Stimulated activated effector memory CD8-positive, alpha-beta T cell treated with anti-CD3 and anti-CD28 coated beads, Interleukin-12 subunit alpha, Interleukin-12 subunit beta, amount 100 ng/mL, for 72 hours (primary cell): ENCODE measurements at regions not wholly inside any gene's neighbourhood (a gene's known extent, or its start where the extent isn't known, plus 50 kb on each side); places are given as distances from the start of the nearest gene placed in this dataset.
"Not testable (repeated sequence)": the region's sequence is repeated elsewhere in the genome, so short reads cannot be mapped to it uniquely, and the experiment has no call there.

Experiments used
- ATAC-seq: fragments of 150-1000 bp; cut with Tn5 transposase; 2 replicates; pipeline ENCODE4 v1.10.0; 2021
- DNase-seq, 2 donors: peaks; one replicate each; pipeline ENCODE4 v3.0.0; 2021 to 2022; ENCODE audit warnings: low spot score in 2 of 2
- H3K27ac Mint-ChIP-seq: one replicate; pipeline ENCODE4 v1.8.0; 2022; ENCODE audit warnings: mild to moderate bottlenecking, mixed read lengths
- H3K36me3 Mint-ChIP-seq: one replicate; pipeline ENCODE4 v1.8.0; 2022; ENCODE audit warnings: mild to moderate bottlenecking, mixed read lengths
- H3K4me1 Mint-ChIP-seq: one replicate; pipeline ENCODE4 v1.8.0; 2022; ENCODE audit warnings: mixed read lengths
- H3K4me3 Mint-ChIP-seq: one replicate; pipeline ENCODE4 v1.8.0; 2022; ENCODE audit warnings: mild to moderate bottlenecking, mixed read lengths
- H3K9me3 Mint-ChIP-seq: one replicate; pipeline ENCODE4 v1.8.0; 2022; ENCODE audit warnings: mixed read lengths

DNA sequence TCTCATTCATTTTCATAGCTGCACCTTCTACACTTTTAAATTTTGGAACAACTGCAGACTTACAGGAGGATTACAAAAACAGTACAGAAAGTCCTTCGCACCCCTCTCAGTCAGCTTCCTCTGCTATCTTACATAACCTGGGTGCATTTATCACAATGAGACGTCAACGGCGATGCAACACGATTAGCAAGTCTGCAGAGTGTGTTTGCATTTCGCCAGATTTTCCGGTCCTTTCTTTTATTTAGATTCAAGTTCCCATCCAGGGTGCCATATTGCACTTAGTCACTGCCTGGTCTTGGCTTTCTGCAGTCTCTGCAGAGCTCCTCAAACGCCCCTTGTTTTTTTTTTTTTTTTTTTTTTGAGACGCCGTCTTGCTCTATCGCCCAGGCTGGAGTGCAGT is 85.9 kb downstream of the ASMT start:
- H3K9me3 Mint-ChIP-seq = peaks cover 10% of the 10 kb centered on the region
- H3K4me3 Mint-ChIP-seq = no peak overlapping the region
- peak in 1 of 2 donors; percentile 32 for DNase-seq
- no peaks in the 10 kb centered on the region for H3K36me3 Mint-ChIP-seq
- ATAC-seq = no peak
- no peak overlapping the region for H3K27ac Mint-ChIP-seq
- H3K4me1 Mint-ChIP-seq = no peaks in the 10 kb centered on the region

GRCh38 chrX:1701396-1701901 is 86.6 kb downstream of the ASMT start:
- H3K36me3 Mint-ChIP-seq, H3K4me3 Mint-ChIP-seq, H3K4me1 Mint-ChIP-seq, H3K27ac Mint-ChIP-seq, H3K9me3 Mint-ChIP-seq, ATAC-seq: not testable (repeated sequence)
- peak in 1 of 2 donors; percentile 39 for DNase-seq

DNA sequence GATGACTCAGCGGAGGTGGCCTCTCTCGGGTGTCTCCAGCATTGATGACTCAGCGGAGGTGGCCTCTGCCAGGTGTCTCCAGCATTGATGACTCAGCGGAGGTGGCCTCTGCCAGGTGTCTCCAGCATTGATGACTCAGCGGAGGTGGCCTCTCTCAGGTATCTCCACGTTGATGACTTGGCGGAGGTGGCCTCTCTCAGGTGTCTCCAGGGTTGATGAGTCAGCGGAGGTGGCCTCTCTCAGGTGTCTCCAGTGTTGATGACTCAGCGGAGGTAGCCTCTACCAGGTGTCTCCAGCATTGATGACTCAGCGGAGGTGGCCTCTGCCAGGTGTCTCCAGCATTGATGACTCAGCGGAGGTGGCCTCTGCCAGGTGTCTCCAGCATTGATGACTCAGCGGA is 87.3 kb downstream of the ASMT start:
- DNase-seq, H3K9me3 Mint-ChIP-seq, H3K27ac Mint-ChIP-seq, H3K4me1 Mint-ChIP-seq, H3K36me3 Mint-ChIP-seq, H3K4me3 Mint-ChIP-seq, ATAC-seq: not testable (repeated sequence)

GRCh38 chrX:1702557-1702956 is 87.7 kb downstream of the ASMT start:
- ATAC-seq, H3K4me3 Mint-ChIP-seq, H3K27ac Mint-ChIP-seq, H3K36me3 Mint-ChIP-seq, H3K4me1 Mint-ChIP-seq, H3K9me3 Mint-ChIP-seq: not testable (repeated sequence)
- DNase-seq = peak in 1 of 2 donors; percentile 46

GRCh38 chrX:1709277-1709676 is 94.4 kb downstream of the ASMT start:
- H3K4me1 Mint-ChIP-seq, H3K36me3 Mint-ChIP-seq: not testable (repeated sequence)

GRCh38 chrX:1713296-1713695 is 98.4 kb downstream of the ASMT start:
- no peak overlapping the region for H3K4me3 Mint-ChIP-seq
- peaks cover 6% of the 10 kb centered on the region for H3K36me3 Mint-ChIP-seq

More at GRCh38 chrX:1709277-1709676, 94.4 kb downstream of the ASMT start:
- ATAC-seq, H3K27ac Mint-ChIP-seq, H3K4me3 Mint-ChIP-seq, H3K9me3 Mint-ChIP-seq: not testable (repeated sequence)
- peak in 1 of 2 donors; percentile 41 for DNase-seq

DNA sequence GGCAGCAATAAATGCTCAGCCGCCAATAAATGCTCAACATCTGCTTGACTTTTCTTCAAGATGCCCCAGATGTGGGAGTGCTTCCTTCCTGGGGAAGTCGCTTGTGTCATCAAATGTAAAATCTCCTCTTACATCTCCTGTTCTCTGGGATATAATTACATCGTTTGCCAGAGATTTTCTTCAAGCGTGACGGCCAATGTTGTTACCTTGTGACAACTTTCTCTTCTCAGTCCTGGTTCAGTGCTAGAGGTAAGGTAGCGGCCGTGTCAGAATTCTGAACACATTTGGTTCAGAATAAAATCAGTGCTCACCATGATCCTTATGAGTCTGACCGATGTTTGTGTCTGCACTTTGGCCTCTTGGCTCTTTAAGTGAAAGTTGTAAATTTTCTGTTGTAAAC is 102.5 kb downstream of the ASMT start:
- Mint-ChIP-seq H3K4me3 (no peak overlapping the region), H3K9me3 (no peaks in the 10 kb centered on the region), H3K27ac (no peak overlapping the region), H3K36me3 (no peaks in the 10 kb centered on the region), H3K4me1 (peaks cover 4% of the 10 kb centered on the region)
- ATAC-seq (no peak), DNase-seq (peak in 1 of 2 donors; percentile 34)

More at GRCh38 chrX:1713296-1713695, 98.4 kb downstream of the ASMT start:
- DNase-seq (peak in 1 of 2 donors; percentile 12), ATAC-seq (no peak)
- Mint-ChIP-seq H3K9me3 (no peaks in the 10 kb centered on the region), H3K27ac (no peak overlapping the region), H3K4me1 (peaks cover 8% of the 10 kb centered on the region)

- Mint-ChIP-seq H3K36me3 (no peaks in the 10 kb centered on the region), H3K4me1 (no peaks in the 10 kb centered on the region), H3K4me3 (no peak overlapping the region), H3K27ac (no peak overlapping the region), H3K9me3 (no peaks in the 10 kb centered on the region)
- peak in 1 of 2 donors; percentile 28 for DNase-seq
- no peak for ATAC-seq
Measured at GRCh38 chrX:1719270-1719669, 104.4 kb downstream of the ASMT start.

GRCh38 chrX:1720836-1721235 is 106.0 kb downstream of the ASMT start:
- DNase-seq = no peak
- Mint-ChIP-seq H3K27ac (no peak overlapping the region), H3K9me3 (no peaks in the 10 kb centered on the region), H3K4me1 (no peaks in the 10 kb centered on the region), H3K36me3 (peaks cover under 1% of the 10 kb centered on the region), H3K4me3 (no peak overlapping the region)
- ATAC-seq = no peak

DNA sequence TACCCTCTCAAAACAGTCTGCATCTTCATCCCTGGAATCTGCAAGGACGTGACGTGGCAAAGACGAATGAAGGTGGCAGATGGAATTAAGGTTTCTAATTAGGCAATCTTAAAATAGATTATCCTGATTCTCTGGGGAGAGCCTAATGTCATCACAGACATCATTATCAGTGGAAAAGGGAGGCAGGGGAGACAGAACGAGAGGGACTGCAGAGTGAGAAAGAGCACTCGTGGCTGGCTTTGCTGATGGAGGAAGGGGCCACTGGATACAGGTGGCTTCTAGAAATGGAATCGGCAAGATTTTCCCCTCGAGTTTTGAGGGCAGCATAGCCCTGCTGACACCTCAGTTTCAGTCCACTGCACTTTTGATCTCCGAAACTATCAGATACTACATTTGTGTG is 110.6 kb downstream of the ASMT start:
- ATAC-seq (no peak), DNase-seq (no peak)
- peaks cover 4% of the 10 kb centered on the region for H3K9me3 Mint-ChIP-seq
- peaks cover 16% of the 10 kb centered on the region for H3K36me3 Mint-ChIP-seq
- no peak overlapping the region for H3K27ac Mint-ChIP-seq
- no peaks in the 10 kb centered on the region for H3K4me1 Mint-ChIP-seq
- no peak overlapping the region for H3K4me3 Mint-ChIP-seq

- DNase-seq (no peak), ATAC-seq (no peak)
- Mint-ChIP-seq H3K4me1 (no peaks in the 10 kb centered on the region), H3K9me3 (peaks cover 4% of the 10 kb centered on the region), H3K36me3 (peaks cover 16% of the 10 kb centered on the region), H3K27ac (no peak overlapping the region), H3K4me3 (no peak overlapping the region)
Measured at GRCh38 chrX:1727531-1728027, 112.7 kb downstream of the ASMT start.

DNA sequence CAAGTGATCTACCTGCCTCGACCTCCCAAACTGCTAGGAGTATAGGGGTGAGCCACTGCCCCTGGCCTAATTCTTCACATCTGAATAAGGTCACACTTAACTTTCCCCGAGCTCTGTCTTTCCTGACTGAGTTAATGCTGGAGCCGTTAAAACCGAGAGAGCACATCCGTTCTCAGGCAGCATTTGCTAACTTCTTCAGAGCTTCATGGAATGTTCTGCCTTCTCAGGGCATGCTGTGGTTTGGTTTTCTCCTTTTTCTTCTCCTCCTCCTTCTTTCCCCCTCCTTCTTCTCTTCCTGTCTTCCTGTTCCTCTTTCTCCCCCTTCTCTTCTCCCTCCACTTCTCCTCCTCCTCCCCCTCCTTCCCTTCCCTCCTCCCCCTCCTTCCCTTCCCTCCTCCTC is 119.9 kb downstream of the ASMT start:
- Mint-ChIP-seq H3K4me1 (no peaks in the 10 kb centered on the region), H3K4me3 (no peak overlapping the region), H3K36me3 (peaks cover 23% of the 10 kb centered on the region), H3K9me3 (peaks cover under 1% of the 10 kb centered on the region), H3K27ac (peak overlapping the region; percentile 87)
- ATAC-seq (no peak), DNase-seq (no peak)

- peaks cover 7% of the 10 kb centered on the region for H3K9me3 Mint-ChIP-seq
- DNase-seq (no peak), ATAC-seq (no peak)
- peaks cover 32% of the 10 kb centered on the region for H3K36me3 Mint-ChIP-seq
- no peak overlapping the region for H3K27ac Mint-ChIP-seq
- no peak overlapping the region for H3K4me3 Mint-ChIP-seq
- no peaks in the 10 kb centered on the region for H3K4me1 Mint-ChIP-seq
Measured at GRCh38 chrX:1741816-1742394, 127.0 kb downstream of the ASMT start.

DNA sequence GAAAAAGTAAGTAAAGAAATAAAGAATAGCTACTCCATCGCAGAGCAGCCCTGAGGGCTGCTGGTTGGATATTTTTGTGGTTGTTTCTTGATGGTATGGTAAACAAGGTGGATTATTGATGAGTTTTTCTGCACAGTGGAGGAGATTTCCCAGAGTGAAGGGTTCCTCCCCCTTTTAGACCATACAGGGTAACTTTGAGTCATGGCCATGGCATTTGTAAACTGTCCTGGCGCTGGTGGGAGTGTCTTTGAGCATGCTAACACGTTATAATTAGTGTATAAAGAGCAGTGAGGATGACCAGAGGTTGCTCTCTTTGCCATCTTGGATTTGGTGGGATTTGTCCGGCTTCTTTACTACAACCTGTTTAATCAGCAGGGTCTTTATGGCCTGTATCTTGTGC is 128.2 kb downstream of the ASMT start:
- no peak overlapping the region for H3K4me3 Mint-ChIP-seq
- H3K27ac Mint-ChIP-seq = no peak overlapping the region
- H3K9me3 Mint-ChIP-seq = peaks cover 7% of the 10 kb centered on the region
- no peak for ATAC-seq
- DNase-seq = no peak
- peaks cover 29% of the 10 kb centered on the region for H3K36me3 Mint-ChIP-seq
- no peaks in the 10 kb centered on the region for H3K4me1 Mint-ChIP-seq

GRCh38 chrX:1743663-1744062 is 128.8 kb downstream of the ASMT start:
- no peak overlapping the region for H3K27ac Mint-ChIP-seq
- H3K9me3 Mint-ChIP-seq = peaks cover 7% of the 10 kb centered on the region
- H3K36me3 Mint-ChIP-seq = peaks cover 29% of the 10 kb centered on the region
- ATAC-seq (no peak), DNase-seq (no peak)
- H3K4me1 Mint-ChIP-seq = no peaks in the 10 kb centered on the region
- H3K4me3 Mint-ChIP-seq = no peak overlapping the region

DNA sequence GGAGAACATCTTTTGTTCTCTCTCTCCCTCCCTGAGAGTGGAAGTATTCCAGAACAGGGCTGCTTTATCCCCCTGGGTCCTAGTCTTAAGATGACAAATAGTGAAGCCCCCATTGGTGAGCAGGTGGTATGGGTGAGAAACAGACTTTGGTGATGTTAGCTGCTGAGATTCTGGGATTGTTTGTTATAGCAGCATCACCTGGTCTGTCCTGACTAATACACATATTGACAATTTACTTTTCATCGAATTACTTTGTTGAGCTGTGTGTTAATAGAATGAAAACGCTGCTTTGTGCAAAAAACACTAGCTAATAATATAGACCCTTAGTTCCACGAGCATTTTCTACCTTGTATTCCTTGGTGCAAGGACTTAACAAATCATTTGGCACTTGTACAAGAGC is 133.5 kb downstream of the ASMT start:
- ATAC-seq = no peak
- no peak overlapping the region for H3K4me3 Mint-ChIP-seq
- no peak for DNase-seq
- peaks cover 6% of the 10 kb centered on the region for H3K4me1 Mint-ChIP-seq
- H3K9me3 Mint-ChIP-seq = peaks cover 7% of the 10 kb centered on the region
- peaks cover 16% of the 10 kb centered on the region for H3K36me3 Mint-ChIP-seq
- H3K27ac Mint-ChIP-seq = no peak overlapping the region
